B cell (primary cell): ENCODE measurements at regions not wholly inside any gene's neighbourhood (a gene's known extent, or its start where the extent isn't known, plus 50 kb on each side); places are given as distances from the start of the nearest gene placed in this dataset.

Experiments used
- ATAC-seq: fragments of 200-7000 bp; cut with Tn5 transposase; one replicate; pipeline ENCODE4 v1.10.0; 2021; ENCODE audit warnings: low read depth, mild to moderate bottlenecking, moderate number of reproducible peaks, moderate library complexity
- CTCF ChIA-PET: fragments of 350-600 bp; sonication (Branson Sonifier 250); formaldehyde crosslinking; loops from one replicate; lab custom pipeline; 2021; ENCODE audit warnings: antibody characterized with exemption, inconsistent platforms; lab: Charles Lee
- POLR2A ChIA-PET: fragments of 350-600 bp; sonication (Branson Sonifier 250); formaldehyde crosslinking; loops from one replicate; lab custom pipeline; 2021; ENCODE audit warnings: antibody characterized with exemption; lab: Charles Lee
- DNase-seq: peaks from one replicate; pipeline ENCODE4 v3.0.0; 2013
- H2AFZ ChIP-seq: 2 replicates; pipeline ENCODE4 v1.6.1; 2012; ENCODE audit warnings: mild to moderate bottlenecking, low read depth, low read length; ENCODE audit not compliant: insufficient read depth, poor library complexity, severe bottlenecking
- H3K27ac ChIP-seq, 2 donors: 1 replicate in 1 of 2; 2 replicates in 1 of 2; pipeline ENCODE4 v1.5.1; 2012 to 2013; ENCODE audit warnings: low read length in 2 of 2, mild to moderate bottlenecking in 2 of 2, moderate library complexity in 1 of 2
- H3K27me3 ChIP-seq, 4 experiments: fragments of 200-600 bp in 1 of 4; sonication (generic) in 1 of 4; replicated peaks in 1 of 4; 1 replicate in 2 of 4; 2 replicates in 2 of 4; pipeline versions ENCODE4 v1.6.1 to v1.7.0; 2013 to 2016; ENCODE audit warnings: low read length in 3 of 4, mild to moderate bottlenecking in 2 of 4, mixed read lengths in 1 of 4, moderate library complexity in 1 of 4; ENCODE audit not compliant: insufficient read depth in 4 of 4, control insufficient read depth in 3 of 4; ENCODE audit errors: control extremely low read depth in 1 of 4
- H3K36me3 ChIP-seq, 2 experiments: replicated peaks in 1 of 2; 1 replicate in 1 of 2; 2 replicates in 1 of 2; pipeline versions ENCODE4 v1.6.1 to v1.7.1; 2013; ENCODE audit warnings: low read length in 1 of 2; ENCODE audit not compliant: insufficient read depth in 2 of 2, control insufficient read depth in 1 of 2; ENCODE audit errors: control extremely low read depth in 1 of 2, extremely low read depth in 1 of 2
- H3K4me1 ChIP-seq, 2 donors: fragments of 200-600 bp in 1 of 2; sonication (generic) in 1 of 2; 1 replicate in 1 of 2; 2 replicates in 1 of 2; pipeline versions ENCODE4 v1.5.1 to v1.6.1; 2013 to 2017; ENCODE audit warnings: low read length in 2 of 2; ENCODE audit not compliant: control insufficient read depth in 2 of 2, insufficient read depth in 2 of 2
- H3K4me2 ChIP-seq: replicated peaks from 2 replicates; pipeline ENCODE3; 2012; ENCODE audit warnings: mild to moderate bottlenecking, low read depth, low read length; ENCODE audit not compliant: poor library complexity, severe bottlenecking
- H3K4me3 ChIP-seq, 5 experiments: fragments of 200-600 bp in 1 of 5; sonication (generic) in 1 of 5; 1 replicate in 3 of 5; 2 replicates in 2 of 5; pipeline versions ENCODE4 v1.5.1 to v1.7.0; 2011 to 2016; ENCODE audit warnings: low read length in 4 of 5, mild to moderate bottlenecking in 4 of 5, low read depth in 2 of 5, control low read depth in 1 of 5, moderate library complexity in 1 of 5; ENCODE audit not compliant: insufficient read depth in 1 of 5; ENCODE audit errors: control extremely low read depth in 1 of 5, extremely low read depth in 1 of 5
- H3K79me2 ChIP-seq: fragments of 200-600 bp; sonication (generic); one replicate; pipeline ENCODE4 v1.6.0; 2016; ENCODE audit warnings: low read length; ENCODE audit not compliant: control insufficient read depth, insufficient read depth
- H3K9ac ChIP-seq: fragments of 200-600 bp; sonication (generic); 2 replicates; pipeline ENCODE4 v1.6.1; 2017; ENCODE audit warnings: mild to moderate bottlenecking, low read length, moderate library complexity
- H3K9me3 ChIP-seq, 3 donors: one replicate each; pipeline versions ENCODE4 v1.6.1 to v1.7.1; 2013; ENCODE audit warnings: low read length in 2 of 3; ENCODE audit not compliant: control insufficient read depth in 2 of 3, insufficient read depth in 1 of 3; ENCODE audit errors: control extremely low read depth in 1 of 3
- H4K20me1 ChIP-seq: 2 replicates; pipeline ENCODE4 v1.6.0; 2012; ENCODE audit warnings: mild to moderate bottlenecking, low read length; ENCODE audit not compliant: insufficient read depth, control insufficient read depth, poor library complexity, severe bottlenecking
- H3K27ac Mint-ChIP-seq: one replicate; pipeline ENCODE4 v1.8.0; 2021; ENCODE audit warnings: mixed read lengths
- H3K27me3 Mint-ChIP-seq: one replicate; pipeline ENCODE4 v1.8.0; 2021; ENCODE audit warnings: mixed read lengths
- H3K4me1 Mint-ChIP-seq: one replicate; pipeline ENCODE4 v1.8.0; 2021; ENCODE audit warnings: mixed read lengths
- H3K4me3 Mint-ChIP-seq: one replicate; pipeline ENCODE4 v1.8.0; 2021; ENCODE audit warnings: mixed read lengths
- H3K9me3 Mint-ChIP-seq: one replicate; pipeline ENCODE4 v1.8.0; 2022; ENCODE audit warnings: mixed read lengths; ENCODE audit not compliant: insufficient read depth
- EZH2 ChIP-seq: IDR thresholded peaks from 2 replicates; pipeline ENCODE4 v1.6.1; 2012; ENCODE audit warnings: borderline replicate concordance, low read depth, mild to moderate bottlenecking, moderate library complexity, low read length; ENCODE audit not compliant: insufficient read depth, poor library complexity, severe bottlenecking
- WGBS: methylation state at CpG from one replicate; pipeline ENCODE4 v1.1.5; 2013; ENCODE audit warnings: missing lambda C conversion rate; ENCODE audit not compliant: insufficient coverage; 5-methylcytosine and 5-hydroxymethylcytosine counted together
- intact Hi-C: fragments of 100-400 bp; cut with micrococcal nuclease; formaldehyde crosslinking; loops from one replicate; pipeline ENCODE4 v1.10.0; 2022
- TF ChIP-seq, protein P1 (sequence below): fragments of 200-600 bp; IDR thresholded peaks from one replicate; pipeline ENCODE4 v1.8.0; 2022; ENCODE audit warnings: antibody characterized with exemption, mild to moderate bottlenecking

DNA sequence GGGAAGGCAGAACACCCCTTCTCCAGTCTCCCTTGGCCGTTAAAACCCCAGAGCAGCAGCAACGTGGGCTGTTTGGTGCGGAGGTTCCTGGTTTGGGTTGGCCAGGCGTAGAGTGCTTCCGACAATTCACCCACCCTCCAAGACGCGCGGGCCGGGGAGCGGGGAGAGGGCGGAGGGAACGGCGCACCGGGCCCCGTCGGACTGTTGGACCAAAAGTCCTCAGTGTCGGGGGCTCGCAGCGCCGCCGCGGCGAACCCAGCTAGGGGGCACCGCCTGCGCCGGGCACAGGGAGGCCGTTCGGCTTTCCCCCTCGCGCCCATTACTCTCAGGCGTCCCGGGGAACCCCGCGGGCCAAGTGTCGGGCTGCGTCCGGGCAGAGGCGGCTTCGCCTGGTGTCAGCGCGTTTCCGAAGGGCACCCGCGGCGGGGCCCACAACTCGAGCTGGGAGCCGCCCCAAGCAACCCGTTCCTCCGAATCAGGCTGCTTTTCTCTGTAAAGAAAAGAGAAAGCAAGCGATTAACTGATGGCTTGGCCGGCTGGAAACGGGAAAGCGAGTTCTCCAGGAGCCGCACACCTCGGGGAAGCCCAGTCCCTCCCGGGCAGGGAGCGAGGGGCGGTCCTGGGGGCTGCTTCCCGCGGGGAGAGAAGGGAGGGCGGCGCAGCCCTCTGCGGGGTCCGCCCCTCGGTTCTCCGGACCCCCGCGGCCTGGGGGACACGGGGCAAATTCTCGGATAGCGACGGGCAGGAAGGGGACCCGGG is 145.5 kb downstream of the ERCC6L2 start:
- TF ChIP-seq EZH2 = peak; percentile 55
- TF ChIP-seq, protein P1, sequence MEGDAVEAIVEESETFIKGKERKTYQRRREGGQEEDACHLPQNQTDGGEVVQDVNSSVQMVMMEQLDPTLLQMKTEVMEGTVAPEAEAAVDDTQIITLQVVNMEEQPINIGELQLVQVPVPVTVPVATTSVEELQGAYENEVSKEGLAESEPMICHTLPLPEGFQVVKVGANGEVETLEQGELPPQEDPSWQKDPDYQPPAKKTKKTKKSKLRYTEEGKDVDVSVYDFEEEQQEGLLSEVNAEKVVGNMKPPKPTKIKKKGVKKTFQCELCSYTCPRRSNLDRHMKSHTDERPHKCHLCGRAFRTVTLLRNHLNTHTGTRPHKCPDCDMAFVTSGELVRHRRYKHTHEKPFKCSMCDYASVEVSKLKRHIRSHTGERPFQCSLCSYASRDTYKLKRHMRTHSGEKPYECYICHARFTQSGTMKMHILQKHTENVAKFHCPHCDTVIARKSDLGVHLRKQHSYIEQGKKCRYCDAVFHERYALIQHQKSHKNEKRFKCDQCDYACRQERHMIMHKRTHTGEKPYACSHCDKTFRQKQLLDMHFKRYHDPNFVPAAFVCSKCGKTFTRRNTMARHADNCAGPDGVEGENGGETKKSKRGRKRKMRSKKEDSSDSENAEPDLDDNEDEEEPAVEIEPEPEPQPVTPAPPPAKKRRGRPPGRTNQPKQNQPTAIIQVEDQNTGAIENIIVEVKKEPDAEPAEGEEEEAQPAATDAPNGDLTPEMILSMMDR = no peak
- Mint-ChIP-seq H3K27me3 (peaks cover 46% of the 10 kb centered on the region), H3K9me3 (no peaks in the 10 kb centered on the region), H3K4me3 (peak overlapping the region; percentile 70), H3K27ac (peak overlapping the region; percentile 22), H3K4me1 (peaks cover 21% of the 10 kb centered on the region)
- no peak overlapping the region for H3K27ac ChIP-seq
- peaks cover 0 to 4% (median 0%) of the 10 kb centered on the region in 3 donors for H3K9me3 ChIP-seq
- CTCF ChIA-PET = no interaction called here
- under 1% methylated on average over 68 of the region's 73 CpGs for WGBS
- POLR2A ChIA-PET = no interaction called here
- H3K4me2 ChIP-seq = peak overlapping the region; percentile 80
- H3K27me3 ChIP-seq = peaks cover 0 to 46% (median 19%) of the 10 kb centered on the region in 4 experiments
- H3K9ac ChIP-seq = peak overlapping the region; percentile 50
- H2AFZ ChIP-seq = no peak overlapping the region
- ATAC-seq = peak; percentile 14
- H3K4me1 ChIP-seq = peaks cover 18 to 21% of the 10 kb centered on the region in 2 donors
- H3K79me2 ChIP-seq = no peaks in the 10 kb centered on the region
- DNase-seq = no peak
- H3K4me3 ChIP-seq = peak overlapping the region in 4 of 5 experiments; percentile 19 to 51 (median 31)
- no peaks in the 10 kb centered on the region for H4K20me1 ChIP-seq
- H3K36me3 ChIP-seq = no peaks in the 10 kb centered on the region
- intact Hi-C loops = no loop called here

DNA sequence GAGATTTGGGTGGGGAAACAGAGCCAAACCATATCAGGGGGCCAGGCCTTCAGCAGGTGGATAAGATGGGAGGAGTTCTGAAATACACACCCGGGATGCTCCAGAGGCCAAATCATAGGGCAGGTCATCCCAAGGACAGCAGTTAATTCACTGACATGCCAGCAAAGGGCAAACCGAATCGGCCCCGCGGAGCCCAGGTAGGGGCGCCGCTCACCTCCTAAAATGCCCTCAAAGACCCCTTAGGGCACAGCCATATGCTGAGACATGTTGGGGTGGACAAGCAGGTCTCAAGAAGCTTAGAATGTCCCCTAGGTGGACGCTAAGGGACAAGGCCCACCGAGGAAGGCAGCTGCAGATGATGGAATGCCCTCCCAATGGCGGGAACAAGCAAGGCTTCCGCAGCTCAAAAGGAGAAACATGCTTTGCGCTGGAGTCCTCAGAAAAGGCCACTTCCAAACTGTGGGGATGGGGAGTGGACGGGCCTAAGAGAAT is 144.9 kb downstream of the ERCC6L2 start:
- H3K27me3 ChIP-seq = peaks cover 0 to 41% (median 16%) of the 10 kb centered on the region in 4 experiments
- H3K9me3 ChIP-seq = peaks cover 0 to 2% (median 0%) of the 10 kb centered on the region in 3 donors
- no peaks in the 10 kb centered on the region for H3K36me3 ChIP-seq
- peaks cover 18 to 21% of the 10 kb centered on the region in 2 donors for H3K4me1 ChIP-seq
- H3K4me2 ChIP-seq = peak overlapping the region; percentile 80
- intact Hi-C loops = no loop called here
- H2AFZ ChIP-seq = no peak overlapping the region
- CTCF ChIA-PET = no interaction called here
- peak overlapping the region; percentile 69 for H3K4me3 Mint-ChIP-seq
- peak overlapping the region; percentile 50 for H3K9ac ChIP-seq
- 51% methylated on average over 10 of the region's 13 CpGs for WGBS
- no peaks in the 10 kb centered on the region for H4K20me1 ChIP-seq
- H3K27ac Mint-ChIP-seq = no peak overlapping the region
- H3K27ac ChIP-seq = no peak overlapping the region
- DNase-seq (no peak), ATAC-seq (no peak)
- POLR2A ChIA-PET = no interaction called here
- H3K4me1 Mint-ChIP-seq = peaks cover 21% of the 10 kb centered on the region
- H3K4me3 ChIP-seq = peak overlapping the region in 3 of 5 experiments; percentile 23 to 51 (median 39)
- peaks cover 40% of the 10 kb centered on the region for H3K27me3 Mint-ChIP-seq
- H3K9me3 Mint-ChIP-seq = no peaks in the 10 kb centered on the region
- no peaks in the 10 kb centered on the region for H3K79me2 ChIP-seq
- no peak for TF ChIP-seq EZH2
- TF ChIP-seq, protein P1 = no peak
